ENCODE measurements at regions not wholly inside any gene's neighbourhood (a gene's known extent, or its start where the extent isn't known, plus 50 kb on each side); places are given as distances from the start of the nearest gene placed in this dataset.
A peak's percentile ranks its signal among the peaks of the same experiment; 100 is the strongest.

GRCh38 chr6:137764464-137764863 is 102.6 kb upstream of the TNFAIP3 start:
- Histone ChIP-seq H3K4me1 (ENCODE audit: control insufficient read depth in 2 of 2, insufficient read depth in 2 of 2, low read length in 2 of 2) (peaks cover 19 to 30% of the 10 kb centered on the region in 2 donors), H3K9me3 (ENCODE audit: control insufficient read depth in 2 of 2, insufficient read depth in 1 of 2, low read length in 1 of 2) (no peaks in the 10 kb centered on the region), H3K27ac (ENCODE audit: low read depth in 1 of 2, low read length in 1 of 2) (no peak overlapping the region), H3K27me3 (ENCODE audit: control insufficient read depth in 2 of 2, insufficient read depth in 1 of 2, low read length in 1 of 2) (no peaks in the 10 kb centered on the region), H3K4me3 (ENCODE audit: low read length in 2 of 2) (no peak overlapping the region), H3K36me3 (ENCODE audit: control insufficient read depth in 2 of 2, insufficient read depth in 2 of 2, low read length in 1 of 2) (no peaks in the 10 kb centered on the region)
- DNase-seq (ENCODE audit: low read depth in 6 of 9, low spot score in 9 of 9) = no peak

GRCh38 chr6:137765059-137765458 is 102.0 kb upstream of the TNFAIP3 start:
- DNase-seq (ENCODE audit: low read depth in 6 of 9, low spot score in 9 of 9) = no peak
- Histone ChIP-seq H3K27ac (ENCODE audit: low read depth in 1 of 2, low read length in 1 of 2) (no peak overlapping the region), H3K4me3 (ENCODE audit: low read length in 2 of 2) (no peak overlapping the region), H3K36me3 (ENCODE audit: control insufficient read depth in 2 of 2, insufficient read depth in 2 of 2, low read length in 1 of 2) (no peaks in the 10 kb centered on the region), H3K9me3 (ENCODE audit: control insufficient read depth in 2 of 2, insufficient read depth in 1 of 2, low read length in 1 of 2) (no peaks in the 10 kb centered on the region), H3K4me1 (ENCODE audit: control insufficient read depth in 2 of 2, insufficient read depth in 2 of 2, low read length in 2 of 2) (peaks cover 19 to 30% of the 10 kb centered on the region in 2 donors), H3K27me3 (ENCODE audit: control insufficient read depth in 2 of 2, insufficient read depth in 1 of 2, low read length in 1 of 2) (no peaks in the 10 kb centered on the region)
- 58% methylated on average over 2 of the region's 2 CpGs for WGBS

GRCh38 chr6:137766596-137767370 is 100.3 kb upstream of the TNFAIP3 start:
- Histone ChIP-seq H3K4me3 (ENCODE audit: low read length in 2 of 2) (no peak overlapping the region), H3K27ac (ENCODE audit: low read depth in 1 of 2, low read length in 1 of 2) (no peak overlapping the region), H3K27me3 (ENCODE audit: control insufficient read depth in 2 of 2, insufficient read depth in 1 of 2, low read length in 1 of 2) (no peaks in the 10 kb centered on the region), H3K36me3 (ENCODE audit: control insufficient read depth in 2 of 2, insufficient read depth in 2 of 2, low read length in 1 of 2) (no peaks in the 10 kb centered on the region), H3K9me3 (ENCODE audit: control insufficient read depth in 2 of 2, insufficient read depth in 1 of 2, low read length in 1 of 2) (no peaks in the 10 kb centered on the region), H3K4me1 (ENCODE audit: control insufficient read depth in 2 of 2, insufficient read depth in 2 of 2, low read length in 2 of 2) (peaks cover 19 to 23% of the 10 kb centered on the region in 2 donors)
- 97% methylated on average over 5 of the region's 5 CpGs for WGBS
- DNase-seq (ENCODE audit: low read depth in 6 of 9, low spot score in 9 of 9) = no peak

- 97% methylated on average over 2 of the region's 2 CpGs for WGBS
- peaks cover 17 to 23% of the 10 kb centered on the region in 2 donors for H3K4me1 ChIP-seq (ENCODE audit: control insufficient read depth in 2 of 2, insufficient read depth in 2 of 2, low read length in 2 of 2)
- H3K9me3 ChIP-seq (ENCODE audit: control insufficient read depth in 2 of 2, insufficient read depth in 1 of 2, low read length in 1 of 2) = no peaks in the 10 kb centered on the region
- H3K27me3 ChIP-seq (ENCODE audit: control insufficient read depth in 2 of 2, insufficient read depth in 1 of 2, low read length in 1 of 2) = no peaks in the 10 kb centered on the region
- H3K36me3 ChIP-seq (ENCODE audit: control insufficient read depth in 2 of 2, insufficient read depth in 2 of 2, low read length in 1 of 2) = no peaks in the 10 kb centered on the region
- H3K4me3 ChIP-seq (ENCODE audit: low read length in 2 of 2) = no peak overlapping the region
- peak overlapping the region in 1 of 2 donors; percentile 76 for H3K27ac ChIP-seq (ENCODE audit: low read depth in 1 of 2, low read length in 1 of 2)
- no peak for DNase-seq (ENCODE audit: low read depth in 6 of 9, low spot score in 9 of 9)
Measured at GRCh38 chr6:137767465-137767864, 99.6 kb upstream of the TNFAIP3 start.

- Histone ChIP-seq H3K27me3 (ENCODE audit: control insufficient read depth in 2 of 2, insufficient read depth in 1 of 2, low read length in 1 of 2) (no peaks in the 10 kb centered on the region), H3K9me3 (ENCODE audit: control insufficient read depth in 2 of 2, insufficient read depth in 1 of 2, low read length in 1 of 2) (no peaks in the 10 kb centered on the region), H3K4me1 (ENCODE audit: control insufficient read depth in 2 of 2, insufficient read depth in 2 of 2, low read length in 2 of 2) (peaks cover 17 to 23% of the 10 kb centered on the region in 2 donors), H3K4me3 (ENCODE audit: low read length in 2 of 2) (peak overlapping the region in 1 of 2 donors; percentile 28), H3K36me3 (ENCODE audit: control insufficient read depth in 2 of 2, insufficient read depth in 2 of 2, low read length in 1 of 2) (no peaks in the 10 kb centered on the region), H3K27ac (ENCODE audit: low read depth in 1 of 2, low read length in 1 of 2) (peak overlapping the region; percentile 76 to 86)
- DNase-seq (ENCODE audit: low read depth in 6 of 9, low spot score in 9 of 9) = peak in 5 of 9 donors; percentile 35 to 77 (median 39)
- WGBS = 22% methylated on average over 5 of the region's 5 CpGs
Measured at GRCh38 chr6:137767911-137768690, 99.0 kb upstream of the TNFAIP3 start.

- H3K4me1 ChIP-seq (ENCODE audit: control insufficient read depth in 2 of 2, insufficient read depth in 2 of 2, low read length in 2 of 2) = peaks cover 17 to 23% of the 10 kb centered on the region in 2 donors
- no peak for DNase-seq (ENCODE audit: low read depth in 6 of 9, low spot score in 9 of 9)
- no peak overlapping the region for H3K4me3 ChIP-seq (ENCODE audit: low read length in 2 of 2)
- 99% methylated on average over 1 of the region's 1 CpG for WGBS
- H3K27me3 ChIP-seq (ENCODE audit: control insufficient read depth in 2 of 2, insufficient read depth in 1 of 2, low read length in 1 of 2) = no peaks in the 10 kb centered on the region
- no peaks in the 10 kb centered on the region for H3K36me3 ChIP-seq (ENCODE audit: control insufficient read depth in 2 of 2, insufficient read depth in 2 of 2, low read length in 1 of 2)
- H3K27ac ChIP-seq (ENCODE audit: low read depth in 1 of 2, low read length in 1 of 2) = peak overlapping the region in 1 of 2 donors; percentile 76
- no peaks in the 10 kb centered on the region for H3K9me3 ChIP-seq (ENCODE audit: control insufficient read depth in 2 of 2, insufficient read depth in 1 of 2, low read length in 1 of 2)
Measured at GRCh38 chr6:137768935-137769334, 98.1 kb upstream of the TNFAIP3 start.

GRCh38 chr6:137769797-137770362 is 97.2 kb upstream of the TNFAIP3 start:
- H3K27me3 ChIP-seq (ENCODE audit: control insufficient read depth in 2 of 2, insufficient read depth in 1 of 2, low read length in 1 of 2) = no peaks in the 10 kb centered on the region
- no peak overlapping the region for H3K27ac ChIP-seq (ENCODE audit: low read depth in 1 of 2, low read length in 1 of 2)
- no peak for DNase-seq (ENCODE audit: low read depth in 6 of 9, low spot score in 9 of 9)
- no peak overlapping the region for H3K4me3 ChIP-seq (ENCODE audit: low read length in 2 of 2)
- H3K9me3 ChIP-seq (ENCODE audit: control insufficient read depth in 2 of 2, insufficient read depth in 1 of 2, low read length in 1 of 2) = no peaks in the 10 kb centered on the region
- peaks cover 17 to 23% of the 10 kb centered on the region in 2 donors for H3K4me1 ChIP-seq (ENCODE audit: control insufficient read depth in 2 of 2, insufficient read depth in 2 of 2, low read length in 2 of 2)
- H3K36me3 ChIP-seq (ENCODE audit: control insufficient read depth in 2 of 2, insufficient read depth in 2 of 2, low read length in 1 of 2) = no peaks in the 10 kb centered on the region
- 97% methylated on average over 6 of the region's 6 CpGs for WGBS

GRCh38 chr6:137772541-137773250 is 94.4 kb upstream of the TNFAIP3 start:
- Histone ChIP-seq H3K4me1 (ENCODE audit: control insufficient read depth in 2 of 2, insufficient read depth in 2 of 2, low read length in 2 of 2) (peaks cover 16 to 18% of the 10 kb centered on the region in 2 donors), H3K36me3 (ENCODE audit: control insufficient read depth in 2 of 2, insufficient read depth in 2 of 2, low read length in 1 of 2) (no peaks in the 10 kb centered on the region), H3K27me3 (ENCODE audit: control insufficient read depth in 2 of 2, insufficient read depth in 1 of 2, low read length in 1 of 2) (no peaks in the 10 kb centered on the region), H3K27ac (ENCODE audit: low read depth in 1 of 2, low read length in 1 of 2) (no peak overlapping the region), H3K4me3 (ENCODE audit: low read length in 2 of 2) (no peak overlapping the region), H3K9me3 (ENCODE audit: control insufficient read depth in 2 of 2, insufficient read depth in 1 of 2, low read length in 1 of 2) (no peaks in the 10 kb centered on the region)
- DNase-seq (ENCODE audit: low read depth in 6 of 9, low spot score in 9 of 9) = no peak
- 99% methylated on average over 7 of the region's 7 CpGs for WGBS

Data from thymus (tissue), 11 donors.